Sigmoid colon (tissue), 6 donors: ENCODE measurements at regions not wholly inside any gene's neighbourhood (a gene's known extent, or its start where the extent isn't known, plus 50 kb on each side); places are given as distances from the start of the nearest gene placed in this dataset.

Experiments used
- DNase-seq: peaks from one replicate; pipeline ENCODE4 v3.0.0-alpha.2; 2019
- H3K27ac ChIP-seq, 4 donors: fragments of 200-600 bp; sonication (generic); one replicate each; pipeline ENCODE4 v1.5.1; 2016 to 2019; ENCODE audit warnings: mild to moderate bottlenecking in 1 of 4
- H3K27me3 ChIP-seq, 3 donors: fragments of 200-600 bp; sonication (generic); one replicate each; pipeline ENCODE4 v1.5.1; 2019; ENCODE audit warnings: mild to moderate bottlenecking in 1 of 3
- H3K36me3 ChIP-seq, 4 donors: fragments of 200-600 bp; sonication (generic); one replicate each; pipeline ENCODE4 v1.5.1; 2016 to 2019
- H3K4me1 ChIP-seq, 4 donors: fragments of 200-600 bp; sonication (generic); one replicate each; pipeline ENCODE4 v1.5.1; 2017 to 2019
- H3K4me3 ChIP-seq, 4 donors: fragments of 200-600 bp; sonication (generic); one replicate each; pipeline ENCODE4 v1.5.1; 2017 to 2019; ENCODE audit warnings: mild to moderate bottlenecking in 2 of 4, moderate library complexity in 1 of 4
- H3K9me3 ChIP-seq, 4 donors: fragments of 200-600 bp in 3 of 4; sonication (generic) in 3 of 4; one replicate each; pipeline versions ENCODE4 v1.5.1 to v1.6.1; 2013 to 2019
- CTCF ChIP-seq, 4 experiments: fragments of 450-650 bp in 3 of 4; fragments of 200-600 bp in 1 of 4; IDR thresholded peaks; one replicate each; pipeline ENCODE4 v1.5.1; 2016 to 2019; ENCODE audit warnings: antibody characterized with exemption in 4 of 4, mild to moderate bottlenecking in 3 of 4, moderate library complexity in 2 of 4
- EP300 ChIP-seq, 4 donors: sonication (generic); formaldehyde crosslinking; IDR thresholded peaks; one replicate each; pipeline ENCODE4 v1.6.1; 2017; ENCODE audit warnings: antibody characterized with exemption in 4 of 4
- POLR2A ChIP-seq, 2 donors: fragments of 450-650 bp; IDR thresholded peaks; one replicate each; pipeline ENCODE4 v1.6.1; 2016; ENCODE audit warnings: antibody characterized with exemption in 2 of 2, mild to moderate bottlenecking in 2 of 2, moderate library complexity in 2 of 2
- POLR2AphosphoS5 ChIP-seq, 4 donors: sonication (generic); formaldehyde crosslinking; IDR thresholded peaks; one replicate each; pipeline ENCODE4 v1.6.1; 2017; ENCODE audit warnings: antibody characterized with exemption in 4 of 4
- WGBS, 2 donors: extraction: QIAGEN DNeasy Blood & Tissue Kit; methylation state at CpG; one replicate each; pipeline ENCODE4 v1.1.7; 2013; 5-methylcytosine and 5-hydroxymethylcytosine counted together
- intact Hi-C: fragments of 100-400 bp; cut with DNase I; formaldehyde crosslinking; loops from one replicate; pipeline ENCODE4 v1.15.1; 2023
- donor health status: healthy with polysubstance abuse.
- donor health status: healthy.

GRCh38 chrX:8971116-8971515 is 62.8 kb downstream of the FAM9B start:
- no peak overlapping the region for H3K27ac ChIP-seq
- H3K4me1 ChIP-seq = no peaks in the 10 kb centered on the region
- H3K9me3 ChIP-seq = no peaks in the 10 kb centered on the region
- no peaks in the 10 kb centered on the region for H3K36me3 ChIP-seq
- H3K4me3 ChIP-seq = no peak overlapping the region
- no peaks in the 10 kb centered on the region for H3K27me3 ChIP-seq
- TF ChIP-seq CTCF (IDR thresholded peaks at IDR 0.05) (peak in 3 of 4 experiments; percentile 15 to 33 (median 15)), POLR2A (IDR thresholded peaks at IDR 0.05) (no peak)
- intact Hi-C loops = loop anchor here (5.0 kb wide), 1 partner anchor 711 kb away; no protein-coding TSS in a partner anchor
- WGBS, 2 donors = 16 to 73% methylated on average over 1 of the region's 1 CpG
- DNase-seq = no peak

GRCh38 chrX:8969378-8969777 is 64.5 kb downstream of the FAM9B start:
- DNase-seq = no peak
- H3K4me3 ChIP-seq = no peak overlapping the region
- no peaks in the 10 kb centered on the region for H3K36me3 ChIP-seq
- TF ChIP-seq POLR2AphosphoS5 (IDR thresholded peaks at IDR 0.05) = no peak
- no peak for TF ChIP-seq POLR2A (IDR thresholded peaks at IDR 0.05)
- no peaks in the 10 kb centered on the region for H3K9me3 ChIP-seq
- H3K4me1 ChIP-seq = no peaks in the 10 kb centered on the region
- intact Hi-C loops = no loop called here
- H3K27ac ChIP-seq = no peak overlapping the region
- H3K27me3 ChIP-seq = no peaks in the 10 kb centered on the region

GRCh38 chrX:8967461-8967860 is 66.5 kb downstream of the FAM9B start:
- no peaks in the 10 kb centered on the region for H3K27me3 ChIP-seq
- H3K36me3 ChIP-seq = no peaks in the 10 kb centered on the region
- H3K4me3 ChIP-seq = no peak overlapping the region
- no peak for DNase-seq
- intact Hi-C loops = no loop called here
- WGBS, 2 donors = 82 to 92% methylated on average over 3 of the region's 3 CpGs
- no peak overlapping the region for H3K27ac ChIP-seq
- no peaks in the 10 kb centered on the region for H3K4me1 ChIP-seq
- no peaks in the 10 kb centered on the region for H3K9me3 ChIP-seq
- TF ChIP-seq POLR2AphosphoS5 (IDR thresholded peaks at IDR 0.05) (no peak), EP300 (IDR thresholded peaks at IDR 0.05) (no peak), CTCF (IDR thresholded peaks at IDR 0.05) (no peak), POLR2A (IDR thresholded peaks at IDR 0.05) (no peak)

- Histone ChIP-seq H3K27ac (no peak overlapping the region), H3K27me3 (no peaks in the 10 kb centered on the region), H3K9me3 (no peaks in the 10 kb centered on the region), H3K36me3 (no peaks in the 10 kb centered on the region), H3K4me1 (no peaks in the 10 kb centered on the region), H3K4me3 (no peak overlapping the region)
- no peak for DNase-seq
- TF ChIP-seq POLR2A (IDR thresholded peaks at IDR 0.05) (no peak), CTCF (IDR thresholded peaks at IDR 0.05) (no peak), POLR2AphosphoS5 (IDR thresholded peaks at IDR 0.05) (no peak), EP300 (IDR thresholded peaks at IDR 0.05) (no peak)
- intact Hi-C loops = no loop called here
- WGBS, 2 donors = 38 to 75% methylated on average over 3 of the region's 3 CpGs
These were observed 72.9 kb downstream of the FAM9B start for GRCh38 chrX:8960957-8961468.

GRCh38 chrX:8955511-8955910 is 78.4 kb downstream of the FAM9B start:
- intact Hi-C loops = no loop called here
- TF ChIP-seq POLR2A (IDR thresholded peaks at IDR 0.05) (no peak), CTCF (IDR thresholded peaks at IDR 0.05) (no peak), EP300 (IDR thresholded peaks at IDR 0.05) (no peak), POLR2AphosphoS5 (IDR thresholded peaks at IDR 0.05) (no peak)
- Histone ChIP-seq H3K4me3 (no peak overlapping the region), H3K36me3 (no peaks in the 10 kb centered on the region), H3K27ac (no peak overlapping the region), H3K27me3 (no peaks in the 10 kb centered on the region), H3K9me3 (no peaks in the 10 kb centered on the region), H3K4me1 (no peaks in the 10 kb centered on the region)
- no peak for DNase-seq
- 80 to 85% methylated on average over 7 of the region's 7 CpGs for WGBS, 2 donors
